ENCODE measurements at regions not wholly inside any gene's neighbourhood (a gene's known extent, or its start where the extent isn't known, plus 50 kb on each side); places are given as distances from the start of the nearest gene placed in this dataset.

DNA sequence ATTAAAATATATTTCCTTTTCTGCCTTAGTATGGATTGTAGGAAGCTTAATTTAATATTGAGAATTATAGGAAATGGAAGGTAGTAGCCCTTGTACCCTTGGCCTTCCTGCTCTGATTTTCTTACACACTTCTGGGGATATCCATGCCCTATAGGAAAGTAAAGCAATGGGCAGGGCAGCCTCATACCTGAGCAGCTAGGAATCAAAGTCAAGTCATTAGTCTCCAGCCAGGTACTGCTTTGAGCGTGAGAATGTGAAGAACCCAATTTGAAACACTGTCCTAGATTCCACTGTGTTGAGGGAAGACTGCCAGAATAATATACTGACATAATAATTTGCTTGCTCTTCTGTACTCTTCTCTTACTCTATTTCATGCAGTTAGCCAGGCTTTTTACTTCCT lies 51.0 kb upstream of the L3MBTL3 start:
- DNase-seq = no peak

DNA sequence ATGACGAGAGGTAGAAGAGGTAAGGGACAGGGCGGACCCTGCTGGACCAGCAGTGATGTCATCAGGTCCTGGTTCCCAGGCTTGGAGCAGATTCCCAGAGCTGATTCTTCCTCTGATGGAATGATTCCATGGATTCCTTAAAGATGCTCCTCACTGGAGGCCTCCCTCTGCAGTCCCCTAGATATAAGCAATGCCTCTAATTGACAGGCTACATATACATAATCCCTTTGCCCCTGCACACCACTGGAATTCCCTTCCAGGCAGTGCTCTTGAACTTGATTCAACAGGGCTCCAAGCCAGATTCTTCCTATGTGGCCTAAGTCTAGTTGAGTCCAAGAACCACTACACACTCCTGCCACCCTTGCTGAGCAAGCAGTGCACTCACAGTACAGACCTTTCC lies 52.3 kb upstream of the L3MBTL3 start:
- no peak for DNase-seq

DNA sequence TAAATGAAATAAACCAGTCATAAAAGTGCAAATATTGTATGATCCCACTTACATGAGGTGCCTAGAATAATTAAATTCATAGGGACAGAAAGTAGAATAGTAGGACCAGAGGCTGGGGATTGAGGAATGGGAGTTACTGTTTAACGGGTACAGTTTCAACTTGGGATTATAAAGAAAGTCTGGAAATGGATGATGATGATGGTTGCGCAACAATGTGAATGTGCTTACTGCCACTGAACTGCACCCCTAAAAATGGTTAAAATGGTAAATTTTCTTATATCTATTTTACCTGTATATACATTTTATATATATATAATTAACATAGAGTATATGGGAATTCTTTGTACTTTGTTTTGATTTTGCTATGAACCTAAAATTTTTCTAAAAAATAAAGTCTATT lies 53.3 kb upstream of the L3MBTL3 start:
- no peak for DNase-seq

DNA sequence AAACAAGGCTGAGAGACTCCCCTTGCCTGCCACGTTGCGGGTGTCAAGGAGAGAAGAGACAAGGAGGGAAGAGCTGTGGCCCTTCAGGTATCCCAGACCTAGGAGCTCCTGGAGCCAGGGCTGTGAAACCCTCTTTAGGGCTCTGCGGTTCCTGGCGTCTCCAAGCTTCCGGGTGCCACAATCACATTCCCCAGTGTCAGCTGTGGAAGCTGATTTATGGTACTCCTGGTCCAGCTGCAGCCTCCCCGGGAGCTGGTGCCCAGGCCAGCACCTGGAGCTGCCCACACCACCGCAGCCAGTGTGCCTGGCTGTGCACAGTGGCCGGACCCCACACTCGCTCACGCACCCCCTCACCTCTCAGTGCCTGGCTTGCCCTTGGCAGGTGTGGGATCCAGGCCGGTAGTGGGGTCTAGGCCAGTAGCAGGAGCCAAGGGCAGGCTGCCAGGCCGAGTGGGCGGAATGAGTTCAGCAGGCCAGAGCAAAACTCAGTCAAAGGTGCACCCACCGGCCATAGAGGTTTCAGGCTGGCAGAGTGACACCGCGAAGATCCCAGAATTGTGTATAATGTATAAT lies 58.9 kb upstream of the L3MBTL3 start:
- no peak for DNase-seq

DNA sequence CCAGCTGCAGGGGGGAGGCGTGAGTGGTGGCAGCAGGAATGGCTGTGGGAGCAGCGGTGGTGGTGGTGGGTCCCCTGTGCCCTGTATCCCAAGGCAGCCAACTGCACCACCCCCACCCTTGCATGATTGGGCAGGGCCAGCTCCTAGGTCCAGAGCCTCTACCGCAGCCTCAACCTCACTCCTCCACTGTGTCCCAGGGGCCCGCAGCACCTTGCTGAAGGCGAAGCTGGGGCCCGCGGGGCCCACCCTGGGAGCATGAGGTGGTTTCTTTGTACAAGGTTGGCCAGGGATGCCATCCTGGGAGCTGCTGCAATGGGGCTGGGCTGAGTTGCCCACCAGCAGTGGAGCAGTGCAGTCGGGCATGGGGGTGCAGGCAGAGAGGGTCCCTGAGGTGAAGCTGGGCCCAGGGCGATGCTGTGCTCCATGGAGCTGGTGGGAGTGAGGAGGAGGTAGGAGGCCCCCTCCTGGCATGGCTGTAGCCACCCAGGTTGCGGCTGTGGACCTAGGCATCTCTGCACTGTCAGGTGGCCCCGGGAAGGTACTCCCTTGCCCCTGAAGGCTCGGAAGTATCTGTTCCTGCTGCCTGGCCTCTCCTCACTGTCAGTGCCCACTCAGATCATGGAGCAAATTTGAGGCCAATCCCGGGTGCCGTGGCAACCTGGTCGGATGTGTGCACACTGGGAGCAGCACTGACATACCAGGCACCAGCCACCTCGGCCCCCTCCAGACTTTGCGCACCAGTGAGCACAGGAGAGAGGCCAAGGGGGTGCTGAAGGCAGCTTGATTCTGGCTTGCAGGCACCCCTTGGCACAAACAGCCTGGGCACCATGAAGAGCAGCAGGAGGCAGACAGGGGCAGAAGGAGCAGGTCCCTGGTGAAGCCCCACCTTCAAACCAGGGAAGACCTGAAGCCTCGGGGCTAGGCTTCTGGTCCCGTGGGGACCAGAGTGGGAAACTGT lies 60.2 kb upstream of the L3MBTL3 start:
- no peak for DNase-seq

DNA sequence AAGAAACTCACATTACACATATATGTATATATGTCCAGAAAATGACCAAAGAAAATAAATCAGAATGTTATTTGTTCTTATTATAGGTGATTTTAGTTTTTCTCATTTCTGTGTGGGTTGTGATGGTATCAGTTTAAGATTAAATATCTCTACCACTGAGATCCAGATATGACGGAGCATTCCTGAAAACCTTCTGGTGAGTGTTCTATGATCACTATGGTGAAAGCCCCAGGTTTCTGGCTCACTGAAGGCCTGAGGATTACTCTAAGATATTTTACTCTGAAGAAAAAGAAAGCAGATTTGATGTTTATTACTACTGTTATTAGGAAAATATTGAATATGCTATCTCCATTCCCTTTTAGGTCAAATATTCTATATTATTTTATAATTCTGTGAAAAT lies 62.8 kb upstream of the L3MBTL3 start:
- no peak for DNase-seq

DNA sequence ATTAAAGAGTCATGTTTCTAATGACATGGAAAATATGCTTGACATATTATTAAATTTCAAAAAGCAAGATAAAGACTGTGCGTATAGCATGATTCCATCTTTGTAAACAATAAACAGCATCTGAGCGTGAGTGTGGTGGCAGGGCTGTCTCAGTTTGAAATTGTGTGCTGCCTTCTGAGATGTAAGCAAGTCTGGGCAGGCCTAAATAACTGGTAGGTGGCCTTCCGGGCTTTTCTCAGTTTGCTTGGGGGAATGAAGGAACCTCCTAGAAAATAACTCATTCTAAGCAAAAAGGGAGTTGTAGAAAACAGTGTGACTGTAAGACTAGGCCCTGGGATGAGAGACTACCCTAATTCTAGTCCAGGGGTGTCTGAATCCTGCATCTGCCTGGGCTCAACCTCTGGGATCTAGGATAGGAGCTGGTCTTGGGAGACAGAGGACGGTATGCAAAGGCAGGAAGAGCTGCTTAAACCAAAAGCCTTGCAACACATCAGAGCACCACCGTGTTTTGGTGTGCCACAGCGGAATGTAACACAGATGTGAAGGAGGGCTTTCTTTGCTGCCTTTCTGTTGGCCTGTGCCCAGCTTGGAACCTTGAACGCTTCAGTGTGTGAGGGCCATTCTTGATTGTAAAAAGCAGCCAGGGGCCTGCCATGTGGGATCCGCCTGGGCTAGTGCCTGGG lies 63.5 kb upstream of the L3MBTL3 start:
- no peak for DNase-seq

DNA sequence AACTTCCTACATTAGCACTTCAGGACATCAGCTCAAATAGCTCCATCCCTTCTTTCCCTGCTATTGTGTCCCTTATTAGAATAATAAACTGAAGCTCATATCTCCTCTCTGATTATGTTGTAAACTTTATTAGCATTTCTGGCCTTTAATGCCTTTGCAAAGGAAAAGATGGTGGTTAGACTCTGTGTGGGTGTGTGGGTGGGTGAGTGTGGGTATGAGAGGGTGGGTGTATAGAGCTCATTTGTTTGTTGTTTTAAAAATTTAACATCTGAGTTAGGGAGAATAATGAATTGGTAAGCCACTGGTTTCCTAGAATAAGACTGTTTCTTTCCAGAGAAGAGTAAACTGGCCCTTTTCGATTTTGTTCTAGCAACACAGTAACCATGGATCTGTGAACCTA lies 70.6 kb upstream of the L3MBTL3 start:
- no peak for DNase-seq

DNA sequence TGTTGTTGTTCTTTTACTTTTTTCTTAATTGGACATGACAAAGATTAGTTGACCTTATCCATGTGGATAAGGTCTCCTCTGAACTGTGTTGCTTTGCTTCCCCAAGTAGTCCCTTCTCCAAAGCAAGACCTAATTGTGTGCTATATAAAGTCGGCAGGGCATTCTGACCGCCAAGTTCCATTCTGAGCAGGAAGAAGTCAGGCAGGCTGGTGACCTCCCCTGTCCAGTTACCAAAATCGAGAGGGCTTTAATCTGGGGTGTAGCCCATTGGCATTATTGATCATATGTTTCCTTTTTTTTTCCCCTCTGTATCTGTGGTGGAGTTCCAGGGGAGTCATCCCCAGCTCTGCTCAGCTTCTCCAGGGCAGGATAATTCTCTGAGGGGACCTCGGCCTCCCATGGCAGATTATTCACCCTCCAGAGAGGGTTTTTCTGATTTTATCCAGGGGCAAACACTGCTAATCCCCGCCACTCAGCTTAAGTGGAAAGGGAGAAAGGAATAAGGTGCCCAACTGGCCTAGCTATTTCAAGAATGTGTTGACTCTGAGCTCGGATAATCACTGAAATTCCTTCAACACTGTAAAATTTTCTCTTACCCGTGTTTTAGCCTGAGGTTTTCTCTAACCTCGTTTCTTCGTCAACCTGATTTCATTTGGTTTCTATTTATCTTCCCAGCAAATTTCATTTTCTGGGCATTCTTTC lies 71.8 kb upstream of the L3MBTL3 start:
- DNase-seq = no peak

DNA sequence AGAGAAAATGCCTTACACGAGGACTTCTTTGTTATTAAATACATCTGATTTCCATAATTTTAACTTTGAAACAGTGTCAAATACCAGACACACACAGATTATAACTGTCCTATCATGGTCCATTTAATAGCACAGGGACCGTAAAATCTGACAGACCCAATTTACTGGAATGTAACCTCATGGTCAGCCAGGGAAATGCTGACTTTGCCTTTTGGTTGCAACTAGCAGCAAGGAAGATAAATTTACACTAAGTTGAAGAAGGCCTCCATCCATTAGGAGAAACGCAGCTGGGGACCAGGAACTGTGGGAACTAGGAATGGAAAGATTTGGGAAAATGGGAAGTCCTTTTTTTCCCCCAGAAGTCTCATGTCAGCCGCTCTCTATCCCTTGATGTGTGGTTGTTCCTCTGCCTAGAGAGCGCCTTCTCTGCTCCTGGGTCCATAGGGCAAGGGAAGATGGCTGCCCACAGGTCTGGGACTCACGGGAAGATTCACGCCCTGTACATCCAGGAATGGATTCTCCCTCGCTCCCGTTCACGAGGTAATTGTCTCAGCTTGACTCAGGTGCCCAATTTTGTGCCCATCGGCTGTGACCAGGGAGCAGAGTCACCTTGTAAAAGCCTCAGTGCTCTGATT lies 74.6 kb upstream of the L3MBTL3 start:
- DNase-seq = no peak

DNA sequence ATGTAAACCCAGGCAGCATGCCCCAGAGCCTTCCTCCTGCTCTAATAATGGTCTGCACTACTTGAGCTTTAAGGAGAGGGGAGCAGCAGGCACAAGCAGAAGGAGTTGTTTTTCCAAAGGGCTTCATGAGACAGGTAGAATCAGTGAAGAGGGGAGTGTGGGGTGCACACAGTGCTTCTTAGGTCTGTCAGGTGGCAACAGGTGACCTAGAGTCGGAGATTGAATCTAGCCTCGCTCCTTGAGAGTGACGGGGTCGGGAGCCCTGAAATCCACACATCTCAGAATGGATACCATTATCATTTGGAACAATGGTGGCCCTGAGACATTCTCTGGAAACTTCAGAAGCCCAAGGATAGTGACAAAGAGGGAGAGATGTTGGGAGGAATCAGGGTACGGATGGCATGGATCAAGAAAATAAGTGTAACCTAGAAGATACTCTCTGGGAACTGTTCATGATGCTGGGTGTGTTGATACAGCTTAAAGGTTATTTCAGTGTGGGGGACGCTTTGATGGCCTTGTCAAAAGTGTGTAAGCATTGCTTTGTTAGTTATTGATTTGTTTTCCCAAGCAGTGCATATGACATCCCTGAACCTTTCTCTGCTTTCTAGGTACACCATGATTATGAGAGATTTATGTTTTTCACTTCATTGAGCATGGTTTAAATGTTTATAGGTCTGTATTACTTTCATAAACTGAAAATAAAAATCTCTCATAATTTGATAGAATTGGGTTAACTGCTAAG lies 77.8 kb upstream of the L3MBTL3 start:
- no peak for DNase-seq

DNA sequence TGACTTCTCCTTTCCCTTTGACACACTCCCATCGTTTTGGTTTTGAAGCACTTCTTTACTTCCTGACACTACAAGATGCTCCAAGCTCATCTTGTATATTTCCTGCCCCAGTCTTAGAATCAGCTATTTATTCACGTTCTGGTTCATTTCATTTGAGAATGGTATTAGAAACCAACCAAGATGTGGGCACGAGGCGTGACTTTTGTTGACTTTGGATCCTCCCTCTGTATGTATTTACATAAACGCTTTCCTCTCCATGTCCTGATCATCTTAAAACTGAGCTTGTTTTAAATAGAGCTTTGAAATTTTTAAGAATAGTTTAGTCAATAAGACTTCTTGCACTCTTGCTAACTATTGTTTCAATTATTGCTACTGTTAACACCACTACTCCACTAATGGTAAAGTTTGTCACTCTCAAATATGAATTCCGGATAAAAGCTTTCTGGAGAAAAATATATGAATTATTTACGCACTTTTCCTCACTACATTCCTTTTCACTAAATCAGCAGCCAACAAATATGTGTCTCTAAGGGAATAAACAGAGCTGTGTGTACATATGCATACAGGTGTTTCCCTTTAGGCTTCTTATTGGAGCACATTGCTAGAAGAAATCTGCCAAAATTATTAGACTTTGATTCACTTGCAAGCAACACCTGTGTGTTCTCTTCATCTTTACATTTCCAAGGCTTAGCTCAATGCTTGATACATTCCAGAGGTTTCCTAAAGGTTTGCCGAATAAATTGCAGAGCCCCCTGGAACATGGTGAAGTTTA lies 77.3 kb upstream of the TMEM244 start:
- no peak for DNase-seq

DNA sequence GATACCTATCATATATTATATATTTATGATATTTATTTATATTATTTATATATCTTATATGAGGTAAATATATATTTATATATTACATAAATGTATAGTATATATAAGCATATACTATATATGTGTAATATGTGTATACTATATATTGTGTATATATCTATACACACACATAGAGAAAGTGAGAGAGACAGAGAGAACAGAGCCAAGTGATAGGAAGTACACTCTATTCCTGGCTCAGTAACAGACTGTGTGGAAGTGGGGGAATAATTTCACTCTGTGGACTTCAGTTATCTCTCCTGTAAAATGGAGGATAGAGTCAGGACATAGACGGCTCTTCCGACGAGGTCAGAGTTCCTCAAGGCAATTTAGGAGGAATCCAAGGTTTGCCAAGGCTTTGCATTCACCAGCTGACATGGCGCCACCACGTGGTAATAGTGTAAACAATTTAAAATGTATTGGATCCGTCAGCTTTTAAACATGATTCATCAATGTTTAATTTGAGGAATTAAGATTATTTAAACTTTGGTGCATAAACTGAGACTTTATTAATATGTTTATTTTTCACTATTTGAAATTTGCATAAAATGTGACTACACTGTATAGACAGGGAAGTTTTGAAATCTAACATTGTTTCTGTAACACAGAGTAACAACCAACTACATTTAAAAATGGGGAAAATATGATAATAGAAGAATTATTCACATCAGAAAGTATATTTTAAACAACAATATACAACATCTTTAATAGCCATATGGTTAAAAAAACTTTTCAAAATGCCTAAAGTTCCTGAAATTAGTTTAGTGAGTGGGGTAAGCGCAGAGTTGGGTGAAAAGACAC lies 75.4 kb upstream of the TMEM244 start:
- peak in 1 of 2 donors; percentile 45 for DNase-seq

DNA sequence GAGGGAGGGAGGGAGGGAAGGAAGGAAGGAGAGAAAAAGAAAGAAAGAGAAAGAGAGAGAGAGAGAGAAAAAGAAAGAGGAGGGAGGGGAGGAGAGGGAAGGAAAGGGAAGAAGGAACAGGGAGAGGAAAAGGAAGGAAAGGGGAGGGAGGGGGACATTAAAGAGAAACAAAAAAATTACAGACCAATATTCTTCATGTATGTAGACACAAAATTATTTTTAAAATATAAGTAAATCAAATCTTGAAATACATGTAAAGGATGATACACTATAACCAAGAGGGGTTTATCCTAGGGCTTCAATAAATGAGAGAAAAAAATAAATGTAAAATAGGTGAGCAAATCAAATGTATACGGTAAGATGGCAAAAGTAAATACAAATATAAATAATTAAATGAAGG lies 71.2 kb upstream of the TMEM244 start:
- no peak for DNase-seq

DNA sequence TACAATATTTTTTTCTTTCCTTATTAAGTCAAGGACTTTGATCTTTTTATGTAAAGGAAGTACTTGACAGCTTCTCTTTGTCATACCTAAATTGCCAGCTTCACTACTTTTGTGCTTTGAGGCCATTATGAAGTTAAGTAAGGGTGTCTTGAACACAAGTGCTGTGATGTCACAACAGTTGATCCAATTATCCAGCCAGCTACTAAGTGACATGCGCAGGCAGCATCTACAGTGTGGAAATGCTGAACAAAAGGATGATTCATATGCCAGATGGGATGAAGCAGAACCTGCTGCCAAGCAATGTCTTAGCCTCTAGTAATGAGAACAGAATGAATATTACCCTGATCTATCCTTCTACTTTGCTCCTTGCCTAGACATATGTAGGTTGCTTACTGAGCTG lies 68.3 kb upstream of the TMEM244 start:
- no peak for DNase-seq

DNA sequence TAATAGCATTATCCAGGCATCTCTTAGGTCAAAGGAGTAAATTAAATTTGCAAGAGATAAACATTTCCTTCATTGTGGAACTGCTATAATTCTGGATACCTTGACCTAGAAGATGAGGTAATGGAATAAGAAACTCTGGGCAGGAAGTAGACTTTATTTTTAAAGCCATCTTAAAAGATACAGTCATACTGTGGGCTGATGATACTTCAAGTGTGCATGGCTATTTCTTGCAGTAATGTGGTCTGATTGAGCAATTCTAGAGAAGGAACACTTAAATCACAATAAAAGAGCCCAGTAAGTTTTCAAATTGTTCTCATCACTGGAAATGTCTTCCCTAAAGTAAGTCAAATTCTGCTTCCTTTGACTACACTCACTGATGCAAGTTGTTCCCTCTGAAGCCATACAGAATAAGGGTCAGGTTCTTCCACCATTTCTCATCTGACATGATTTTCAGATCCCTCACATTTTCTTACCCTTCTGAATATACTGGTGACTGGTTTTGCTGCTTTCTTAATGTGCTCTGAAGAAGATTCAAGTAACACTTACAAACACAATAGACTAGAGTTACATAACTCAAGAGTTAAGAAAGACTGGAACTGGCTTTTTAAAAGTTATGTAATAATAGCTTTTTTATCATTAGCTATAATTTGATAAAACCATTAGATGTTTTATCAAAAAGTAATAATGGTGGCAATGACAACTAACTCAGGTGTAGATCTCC lies 62.6 kb upstream of the TMEM244 start:
- no peak for DNase-seq

DNA sequence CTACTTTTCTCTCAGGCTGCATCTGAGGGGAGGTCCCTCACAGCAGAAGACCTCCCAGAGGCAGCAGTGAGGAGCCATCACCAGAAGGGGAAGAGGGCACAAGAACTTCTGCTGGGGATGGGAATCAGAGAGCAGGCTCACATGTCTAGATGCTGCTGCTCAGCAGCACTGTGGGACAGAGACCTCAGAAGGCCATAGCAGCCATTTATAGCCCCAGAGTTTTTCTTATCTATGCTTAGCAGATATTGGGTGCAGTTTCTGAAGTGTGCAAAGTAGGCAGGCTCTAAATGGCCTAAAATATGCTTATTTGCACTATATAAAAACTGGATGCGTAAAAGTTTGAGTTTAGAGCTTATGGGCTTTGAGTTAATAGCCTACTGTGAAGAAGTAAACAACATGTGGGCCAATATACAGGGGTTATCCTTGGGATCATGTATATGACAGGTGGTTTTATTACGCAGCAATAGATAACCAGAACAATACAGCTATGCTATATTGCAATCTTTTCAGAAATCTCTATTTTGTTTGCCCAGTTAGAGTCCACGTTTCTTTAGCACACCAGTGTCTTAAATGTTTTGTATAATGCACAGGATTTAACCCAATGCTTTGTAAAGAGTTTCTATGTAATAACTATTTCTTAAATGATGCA lies 60.2 kb upstream of the TMEM244 start:
- no peak for DNase-seq

DNA sequence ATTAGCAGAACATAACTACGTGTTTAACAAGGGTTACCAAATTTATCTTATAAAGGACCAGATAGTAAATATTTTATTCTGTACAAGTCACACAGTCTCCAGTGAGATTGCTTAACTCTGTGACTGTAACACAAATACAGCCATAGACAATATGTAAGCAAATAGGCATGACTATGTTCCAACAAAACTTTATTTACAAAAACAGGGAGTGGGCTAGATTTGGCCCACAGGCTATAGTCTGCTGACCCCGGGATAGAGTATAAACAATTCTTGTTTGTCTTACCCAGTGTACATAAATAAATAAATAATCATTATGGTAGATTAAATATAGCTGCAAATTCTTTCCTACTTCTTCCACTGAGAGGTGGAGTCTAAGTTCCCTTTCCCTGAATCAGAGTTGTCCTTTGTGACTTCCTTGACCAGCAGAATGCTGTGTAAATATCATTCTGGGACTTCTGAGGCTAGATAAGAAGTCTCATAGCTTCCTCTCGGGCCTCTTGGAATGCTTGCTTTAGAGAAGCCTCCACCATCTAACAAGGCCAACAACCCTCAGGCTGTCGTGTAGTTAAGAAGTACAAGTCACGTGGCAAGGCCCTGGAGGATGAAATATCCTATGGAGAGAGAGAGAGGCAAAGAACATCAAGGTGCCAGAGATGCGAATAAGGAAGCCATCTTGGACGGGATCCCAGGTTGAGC lies 59.1 kb upstream of the TMEM244 start:
- no peak for DNase-seq
